Spinal cord (tissue), 9 donors: ENCODE measurements at regions not wholly inside any gene's neighbourhood (a gene's known extent, or its start where the extent isn't known, plus 50 kb on each side); places are given as distances from the start of the nearest gene placed in this dataset.
"Not testable (repeated sequence)": the region's sequence is repeated elsewhere in the genome, so short reads cannot be mapped to it uniquely, and the experiment has no call there.

ENCODE experiments used
- DNase-seq, 6 donors: peaks; one replicate each; pipeline versions ENCODE4 v3.0.0 to v3.0.0-alpha.2; 2013 to 2015; ENCODE audit warnings: low spot score in 6 of 6, low read depth in 4 of 6
- H3K27ac ChIP-seq: one replicate; pipeline ENCODE4 v1.5.1; 2013; ENCODE audit warnings: low read depth, low read length, control low read depth
- H3K27me3 ChIP-seq: one replicate; pipeline ENCODE4 v1.6.1; 2013; ENCODE audit warnings: low read length; ENCODE audit not compliant: control insufficient read depth, insufficient read depth
- H3K36me3 ChIP-seq: one replicate; pipeline ENCODE4 v1.6.1; 2013; ENCODE audit warnings: low read length; ENCODE audit not compliant: control insufficient read depth, insufficient read depth
- H3K4me1 ChIP-seq: one replicate; pipeline ENCODE4 v1.6.1; 2013; ENCODE audit warnings: low read length; ENCODE audit not compliant: control insufficient read depth, insufficient read depth
- H3K4me3 ChIP-seq: one replicate; pipeline ENCODE4 v1.5.1; 2013; ENCODE audit warnings: low read depth, low read length, control low read depth
- H3K9me3 ChIP-seq: one replicate; pipeline ENCODE4 v1.6.1; 2013; ENCODE audit warnings: low read length; ENCODE audit not compliant: control insufficient read depth, insufficient read depth
- WGBS: methylation state at CpG from one replicate; pipeline ENCODE4 v1.1.5; 2013; ENCODE audit warnings: missing lambda C conversion rate; ENCODE audit not compliant: insufficient coverage; 5-methylcytosine and 5-hydroxymethylcytosine counted together
- donor health status: healthy.

DNA sequence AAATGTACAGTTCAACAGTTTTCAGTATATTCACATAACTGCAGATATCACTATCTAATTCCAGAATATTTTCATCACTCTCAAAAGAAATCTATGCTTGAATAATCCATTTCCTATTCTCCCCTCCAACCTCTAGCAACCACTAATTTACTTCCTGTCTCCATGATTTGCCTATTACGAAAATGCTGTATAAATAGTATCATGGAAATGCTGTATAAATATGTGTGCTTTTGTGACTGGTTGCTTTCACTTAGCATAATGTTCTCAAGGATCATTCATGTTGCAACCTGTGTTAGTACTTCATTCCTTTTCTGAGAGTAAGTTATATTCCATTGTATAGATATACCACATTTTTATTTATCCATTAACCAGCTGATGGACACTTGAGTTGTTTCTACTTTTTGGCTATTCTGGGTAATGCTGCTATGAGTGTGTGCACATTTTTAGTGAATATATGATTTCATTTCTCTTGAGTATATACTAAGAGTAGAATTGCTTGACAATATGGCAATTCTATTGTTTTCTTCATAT lies 115.6 kb downstream of the TNFSF18 start:
- Histone ChIP-seq H3K9me3 (no peaks in the 10 kb centered on the region), H3K4me1 (no peaks in the 10 kb centered on the region), H3K4me3 (no peak overlapping the region), H3K36me3 (no peaks in the 10 kb centered on the region), H3K27me3 (no peaks in the 10 kb centered on the region), H3K27ac (no peak overlapping the region)
- no peak for DNase-seq
- no CpG with 5 or more reads among the region's 1 CpG for WGBS

DNA sequence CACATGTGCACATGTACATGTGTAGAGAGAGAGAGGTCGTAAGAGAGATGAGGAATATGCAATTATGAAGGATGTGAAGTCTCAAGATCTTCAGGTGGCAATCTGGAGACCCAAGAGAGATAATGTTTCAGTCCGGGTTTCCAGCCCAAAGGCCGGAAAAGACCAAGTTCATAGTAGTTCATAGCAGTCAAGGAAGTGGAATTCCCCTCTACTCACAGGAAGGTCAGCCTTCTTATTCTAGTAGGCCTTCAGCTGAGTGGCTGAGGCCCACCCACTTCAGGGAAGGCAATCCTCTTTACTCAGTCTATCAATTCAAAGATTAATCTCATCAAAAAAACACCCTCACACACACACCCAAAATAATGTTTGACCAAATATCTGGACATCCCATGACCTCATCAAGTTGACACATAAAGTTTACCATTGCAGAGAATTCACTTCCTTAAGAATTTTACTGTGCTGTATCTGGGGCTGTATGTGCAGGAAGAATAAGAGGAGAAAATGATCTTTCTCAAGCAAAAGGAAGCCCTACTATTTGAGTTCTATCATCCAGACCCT lies 114.6 kb downstream of the TNFSF18 start:
- Histone ChIP-seq H3K27me3 (no peaks in the 10 kb centered on the region), H3K36me3 (no peaks in the 10 kb centered on the region), H3K4me3 (no peak overlapping the region), H3K27ac (no peak overlapping the region), H3K4me1 (peaks cover 2% of the 10 kb centered on the region), H3K9me3 (no peaks in the 10 kb centered on the region)
- DNase-seq = no peak
- WGBS = 81% methylated on average over 2 of the region's 3 CpGs

DNA sequence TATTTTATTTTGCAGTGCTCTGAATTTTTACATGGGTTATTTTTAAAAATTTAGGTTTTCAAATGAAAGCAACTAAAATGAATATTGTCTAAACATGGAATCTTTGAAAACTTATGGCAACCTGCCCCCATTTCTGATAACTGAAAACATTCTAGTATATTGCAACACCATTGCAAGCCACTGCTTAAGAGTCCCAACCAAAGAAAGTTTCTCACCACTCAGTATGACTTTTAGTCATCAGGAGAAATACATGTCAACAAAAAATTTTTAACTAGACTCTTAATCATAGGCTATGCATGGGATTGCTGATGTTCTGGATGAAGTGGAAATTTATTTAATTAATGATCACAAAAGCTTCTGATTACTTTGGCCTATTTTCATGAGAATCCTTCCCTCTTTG lies 112.1 kb downstream of the TNFSF18 start:
- DNase-seq = no peak
- Histone ChIP-seq H3K9me3 (no peaks in the 10 kb centered on the region), H3K36me3 (no peaks in the 10 kb centered on the region), H3K4me1 (peaks cover 5% of the 10 kb centered on the region), H3K27ac (no peak overlapping the region), H3K4me3 (no peak overlapping the region), H3K27me3 (no peaks in the 10 kb centered on the region)

DNA sequence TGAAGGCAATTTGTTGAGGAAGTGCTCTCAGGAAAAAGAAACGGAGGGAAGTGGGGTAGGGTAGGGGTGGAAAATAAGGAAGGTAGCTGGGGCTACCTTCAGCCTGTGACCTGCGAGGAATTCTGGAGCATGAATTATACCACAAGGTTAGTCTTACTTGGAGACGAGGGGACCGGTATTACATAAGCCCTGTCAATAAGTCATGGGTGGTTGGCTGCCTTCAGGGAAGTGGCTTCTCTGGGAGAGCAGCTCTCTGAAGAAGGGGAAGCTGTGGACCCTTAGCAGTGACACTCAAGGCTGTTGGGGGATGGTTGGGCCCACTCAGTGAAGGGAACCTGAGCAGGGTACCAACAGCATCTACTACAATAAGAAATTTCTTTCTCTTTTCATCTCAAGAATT lies 111.3 kb downstream of the TNFSF18 start:
- Histone ChIP-seq H3K27ac (no peak overlapping the region), H3K4me1 (peaks cover 5% of the 10 kb centered on the region), H3K4me3 (no peak overlapping the region), H3K27me3 (no peaks in the 10 kb centered on the region), H3K36me3 (no peaks in the 10 kb centered on the region), H3K9me3 (no peaks in the 10 kb centered on the region)
- 79% methylated on average over 4 of the region's 4 CpGs for WGBS
- no peak for DNase-seq

DNA sequence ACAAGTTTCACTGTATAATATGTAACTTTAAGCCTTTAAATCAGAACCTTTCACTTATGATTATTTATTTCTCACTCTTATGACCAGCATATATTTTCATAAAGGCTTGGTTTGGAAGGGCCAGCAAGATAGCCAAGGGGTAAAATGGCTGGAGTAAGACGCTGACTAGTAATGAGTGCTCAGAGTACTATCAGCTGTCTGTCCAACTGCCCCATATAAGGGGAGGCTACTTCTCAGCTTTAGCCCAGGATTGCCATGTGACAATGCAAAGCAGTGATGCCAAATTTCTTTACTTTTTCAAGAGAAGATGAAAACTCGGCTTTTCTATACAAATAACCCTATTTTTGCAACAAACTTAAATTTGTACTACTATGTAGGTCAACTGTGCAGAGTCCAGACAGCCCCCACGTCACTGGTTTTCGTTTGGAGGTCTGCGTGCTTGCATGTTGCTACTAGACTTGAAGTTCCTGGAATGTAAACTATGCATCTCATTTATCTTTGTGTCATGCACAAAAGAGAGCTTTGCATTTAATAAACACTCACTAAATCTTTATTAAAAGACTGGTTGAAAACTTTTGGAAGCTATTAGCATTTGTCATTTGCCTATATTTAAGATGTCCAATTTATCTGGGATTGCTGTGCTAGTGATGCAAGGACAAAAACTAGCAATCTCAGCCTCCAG lies 110.4 kb downstream of the TNFSF18 start:
- Histone ChIP-seq H3K4me1 (peaks cover 5% of the 10 kb centered on the region), H3K27ac (no peak overlapping the region), H3K4me3 (no peak overlapping the region), H3K27me3 (no peaks in the 10 kb centered on the region), H3K36me3 (no peaks in the 10 kb centered on the region), H3K9me3 (no peaks in the 10 kb centered on the region)
- WGBS = 83% methylated on average over 3 of the region's 5 CpGs
- no peak for DNase-seq

DNA sequence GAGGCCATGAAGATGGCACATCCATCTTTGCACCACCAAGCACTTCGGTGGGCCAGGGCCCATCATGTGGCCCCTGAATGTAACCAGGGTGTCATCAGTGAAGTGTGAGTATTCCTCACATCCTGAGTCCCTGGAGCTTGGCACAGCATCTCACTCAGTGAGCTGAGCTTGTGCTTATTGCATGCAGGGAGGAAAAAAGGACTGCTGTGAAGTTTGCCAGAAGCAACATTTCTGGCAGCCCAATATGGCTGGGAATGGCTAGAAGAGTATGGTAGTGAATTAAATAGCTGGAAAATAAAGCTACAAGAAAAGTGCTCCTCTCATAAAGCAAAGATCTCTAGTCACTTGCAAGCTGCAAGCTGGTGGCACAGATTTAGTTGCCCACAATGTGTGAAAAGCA lies 109.3 kb downstream of the TNFSF18 start:
- peaks cover 5% of the 10 kb centered on the region for H3K4me1 ChIP-seq
- H3K27me3 ChIP-seq = no peaks in the 10 kb centered on the region
- no peak overlapping the region for H3K4me3 ChIP-seq
- no peak overlapping the region for H3K27ac ChIP-seq
- H3K9me3 ChIP-seq = no peaks in the 10 kb centered on the region
- H3K36me3 ChIP-seq = no peaks in the 10 kb centered on the region
- DNase-seq = peak in 5 of 6 donors; percentile 2 to 86 (median 17)
- WGBS = no CpG with 5 or more reads among the region's 1 CpG

DNA sequence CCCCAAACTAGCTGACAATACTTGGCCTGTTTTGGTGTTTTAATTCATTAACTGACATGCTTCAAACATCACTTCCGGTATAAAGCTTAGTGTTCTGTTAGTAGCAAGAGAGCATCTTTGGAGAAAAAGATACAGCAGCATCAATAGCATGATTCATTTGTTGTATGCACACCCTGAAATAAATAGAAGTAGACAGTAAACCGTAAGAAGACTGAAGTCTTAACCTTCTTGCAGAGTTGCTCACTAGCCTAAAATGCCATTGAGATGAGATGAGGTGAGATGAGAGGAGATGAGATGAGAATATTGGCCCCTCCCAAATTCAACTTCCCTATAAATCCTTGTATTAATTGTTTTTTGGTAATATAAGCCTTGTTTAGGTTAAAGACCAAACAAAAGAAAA lies 108.8 kb downstream of the TNFSF18 start:
- WGBS = no CpG with 5 or more reads among the region's 2 CpGs
- Histone ChIP-seq H3K4me3 (no peak overlapping the region), H3K9me3 (no peaks in the 10 kb centered on the region), H3K4me1 (peaks cover 5% of the 10 kb centered on the region), H3K36me3 (no peaks in the 10 kb centered on the region), H3K27ac (no peak overlapping the region), H3K27me3 (no peaks in the 10 kb centered on the region)
- DNase-seq = no peak

DNA sequence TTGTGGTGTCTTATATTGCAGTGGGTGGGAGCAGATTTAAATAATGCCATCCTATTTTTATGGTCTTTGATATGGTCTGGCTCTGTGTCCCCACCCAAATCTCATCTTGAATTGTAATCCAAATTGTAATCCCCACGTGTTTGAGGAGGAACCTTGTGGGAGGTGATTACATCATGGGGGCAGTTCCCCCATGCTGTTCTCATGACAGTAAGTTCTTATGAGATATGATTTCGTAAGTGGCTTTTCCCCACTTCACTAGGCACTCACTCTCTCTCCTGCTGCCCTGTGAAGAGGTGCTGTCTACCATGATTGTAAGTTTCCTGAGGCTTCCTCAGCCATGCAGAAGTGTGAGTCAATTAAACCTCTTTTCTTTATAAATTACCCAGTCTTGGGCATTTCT lies 107.6 kb downstream of the TNFSF18 start:
- DNase-seq, H3K27me3 ChIP-seq, H3K36me3 ChIP-seq, H3K27ac ChIP-seq, H3K9me3 ChIP-seq, H3K4me1 ChIP-seq, H3K4me3 ChIP-seq: not testable (repeated sequence)
- no CpG with 5 or more reads among the region's 2 CpGs for WGBS

DNA sequence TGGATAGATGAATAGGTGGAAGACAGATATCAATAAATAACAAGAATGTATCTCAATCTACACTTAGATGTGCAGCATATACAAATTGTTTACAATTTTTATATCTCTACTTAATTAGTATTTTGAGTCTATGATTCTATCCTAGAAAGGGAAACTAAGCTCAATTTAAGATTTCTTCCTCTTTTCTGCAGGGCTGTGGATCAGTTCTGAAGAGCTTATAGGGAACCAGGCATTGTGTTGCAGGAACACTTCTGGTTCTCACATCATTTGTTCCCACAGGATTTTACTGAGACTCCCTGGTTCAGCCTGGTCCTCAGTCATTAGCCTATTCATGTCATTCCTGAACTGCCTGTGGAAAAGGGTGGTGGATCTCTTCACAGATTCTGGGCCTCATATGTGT lies 105.8 kb downstream of the TNFSF18 start:
- peaks cover 5% of the 10 kb centered on the region for H3K4me1 ChIP-seq
- H3K4me3 ChIP-seq = no peak overlapping the region
- H3K27me3 ChIP-seq = no peaks in the 10 kb centered on the region
- DNase-seq = no peak
- no peaks in the 10 kb centered on the region for H3K36me3 ChIP-seq
- no peak overlapping the region for H3K27ac ChIP-seq
- no peaks in the 10 kb centered on the region for H3K9me3 ChIP-seq

DNA sequence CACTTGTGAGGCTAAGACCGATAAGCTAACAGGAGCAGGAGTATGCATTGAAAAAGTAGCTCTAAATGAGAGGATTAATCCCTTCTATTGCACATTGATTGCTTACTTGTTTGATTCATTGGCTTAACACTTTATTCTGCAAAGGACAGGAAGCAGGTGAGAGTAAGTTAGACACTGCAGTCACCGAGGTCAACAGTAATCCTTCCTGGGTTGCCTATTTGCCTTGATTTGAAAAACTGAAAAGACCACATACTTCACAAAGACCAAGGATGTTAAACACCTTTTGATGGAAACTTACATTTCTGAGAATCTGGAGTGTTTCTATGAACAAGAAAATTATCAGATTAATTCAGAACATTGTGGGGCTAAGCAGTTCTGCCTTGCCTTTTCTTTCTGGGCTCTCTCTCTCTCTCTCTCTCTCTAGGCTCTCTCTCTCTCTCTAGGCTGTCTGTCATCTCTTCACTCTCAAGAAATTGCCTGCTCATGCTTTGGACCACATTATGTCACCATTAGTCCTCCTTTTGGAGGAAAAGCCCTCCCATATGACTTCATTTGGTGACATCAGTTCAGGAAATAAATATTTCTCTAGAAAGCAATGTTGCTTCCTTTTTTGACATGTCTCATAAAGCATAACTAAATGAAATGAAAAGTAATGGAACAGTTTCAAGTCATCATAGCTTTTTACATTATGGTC lies 103.8 kb downstream of the TNFSF18 start:
- H3K27ac ChIP-seq = no peak overlapping the region

More for the DNA sequence above, 103.8 kb downstream of the TNFSF18 start:
- H3K36me3 ChIP-seq = no peaks in the 10 kb centered on the region
- 100% methylated on average over 1 of the region's 2 CpGs for WGBS
- H3K4me1 ChIP-seq = no peaks in the 10 kb centered on the region
- no peak overlapping the region for H3K4me3 ChIP-seq
- DNase-seq = no peak
- H3K9me3 ChIP-seq = no peaks in the 10 kb centered on the region
- no peaks in the 10 kb centered on the region for H3K27me3 ChIP-seq
